DND-41 (cell line): ENCODE measurements at regions not wholly inside any gene's neighbourhood (a gene's known extent, or its start where the extent isn't known, plus 50 kb on each side); places are given as distances from the start of the nearest gene placed in this dataset.

Experiments
- ATAC-seq: fragments of 200-7000 bp; cut with Tn5 transposase; 3 replicates; pipeline ENCODE4 v1.9.1; 2021; ENCODE audit warnings: low read depth; ENCODE audit not compliant: insufficient read depth
- DNase-seq: peaks from one replicate; pipeline ENCODE4 v3.0.0-alpha.2; 2020
- H2AFZ ChIP-seq: 2 replicates; pipeline ENCODE4 v1.6.0; 2012; ENCODE audit warnings: low read depth, low read length
- H3K27ac ChIP-seq: 2 replicates; pipeline ENCODE4 v1.5.1; 2012; ENCODE audit warnings: low read length, inconsistent platforms
- H3K27me3 ChIP-seq: fragments of 200-600 bp; sonication (generic); 2 replicates; pipeline ENCODE4 v1.6.0; 2012; ENCODE audit warnings: low read length, mild to moderate bottlenecking, inconsistent platforms; ENCODE audit not compliant: insufficient read depth, poor library complexity
- H3K36me3 ChIP-seq: 2 replicates; pipeline ENCODE4 v1.5.1; 2012; ENCODE audit warnings: low read length, inconsistent platforms; ENCODE audit not compliant: insufficient read depth
- H3K4me1 ChIP-seq: 2 replicates; pipeline ENCODE4 v1.5.1; 2012; ENCODE audit warnings: mild to moderate bottlenecking, low read length; ENCODE audit not compliant: insufficient read depth
- H3K4me2 ChIP-seq: 2 replicates; pipeline ENCODE4 v1.6.0; 2012; ENCODE audit warnings: mild to moderate bottlenecking, moderate library complexity, low read length, inconsistent platforms; ENCODE audit not compliant: insufficient read depth
- H3K4me3 ChIP-seq, 2 experiments: fragments of 200-600 bp in 1 of 2; shearing (Covaris generic) in 1 of 2; 2 replicates each; pipeline ENCODE4 v1.5.1; 2012 to 2016; ENCODE audit warnings: inconsistent platforms in 2 of 2, low read length in 2 of 2, mild to moderate bottlenecking in 2 of 2, low read depth in 1 of 2, moderate library complexity in 1 of 2
- H3K79me2 ChIP-seq: 2 replicates; pipeline ENCODE4 v1.6.0; 2012; ENCODE audit warnings: low read length, inconsistent platforms; ENCODE audit not compliant: insufficient read depth
- H3K9ac ChIP-seq: 2 replicates; pipeline ENCODE4 v1.6.0; 2012; ENCODE audit warnings: low read depth, mild to moderate bottlenecking, inconsistent platforms, low read length, moderate library complexity
- H3K9me3 ChIP-seq: 2 replicates; pipeline ENCODE4 v1.5.1; 2012; ENCODE audit warnings: low read length, moderate library complexity, mild to moderate bottlenecking, inconsistent platforms; ENCODE audit not compliant: insufficient read depth, severe bottlenecking
- H4K20me1 ChIP-seq: 2 replicates; pipeline ENCODE4 v1.6.0; 2012; ENCODE audit warnings: low read length; ENCODE audit not compliant: insufficient read depth
- EZH2 ChIP-seq: IDR thresholded peaks from 3 replicates; pipeline ENCODE4 v1.6.1; 2012; ENCODE audit warnings: borderline replicate concordance, low read depth, mild to moderate bottlenecking, moderate library complexity, low read length, inconsistent platforms; ENCODE audit not compliant: severe bottlenecking
- TF ChIP-seq, protein P1 (sequence below): IDR thresholded peaks from 2 replicates; pipeline ENCODE4 v1.5.1; 2012; ENCODE audit warnings: borderline replicate concordance, low read length, moderate library complexity, mild to moderate bottlenecking; ENCODE audit not compliant: poor library complexity, severe bottlenecking; ENCODE audit errors: extremely low read depth

DNA sequence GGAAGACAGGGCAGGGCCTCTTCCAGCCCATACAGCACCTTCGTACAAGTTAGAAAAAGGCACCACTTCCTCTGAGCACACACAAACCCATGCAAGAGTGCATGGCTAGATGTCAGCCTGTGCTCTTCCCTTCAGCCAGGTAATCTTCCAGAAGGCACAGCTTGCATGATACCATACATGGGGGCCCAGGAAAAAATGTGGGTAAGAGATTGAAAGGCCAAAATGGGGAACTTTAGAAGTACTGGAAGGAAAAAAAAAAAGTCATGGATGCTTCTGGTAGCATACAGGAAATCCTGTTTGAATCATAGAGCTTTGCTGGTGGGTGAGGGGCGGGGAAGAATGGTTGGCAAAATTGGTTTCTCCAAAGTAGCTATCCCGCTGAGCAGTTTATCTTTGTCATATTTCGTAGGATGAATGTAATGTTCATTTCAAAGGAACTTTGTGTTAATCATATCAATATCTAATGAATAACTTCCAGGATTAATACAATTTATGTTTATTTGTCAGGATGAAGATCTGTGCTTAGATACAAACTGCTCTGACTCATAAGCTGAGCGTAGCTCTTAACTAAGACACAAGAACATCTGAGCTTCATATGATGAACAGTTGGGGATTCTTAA is 78.2 kb upstream of the MAP3K1 start:
- Histone ChIP-seq H3K27ac (no peak overlapping the region), H3K9ac (no peak overlapping the region), H4K20me1 (no peaks in the 10 kb centered on the region), H2AFZ (no peak overlapping the region), H3K27me3 (no peaks in the 10 kb centered on the region), H3K4me1 (peaks cover 6% of the 10 kb centered on the region), H3K4me3 (no peak overlapping the region), H3K36me3 (no peaks in the 10 kb centered on the region), H3K9me3 (no peaks in the 10 kb centered on the region), H3K79me2 (no peaks in the 10 kb centered on the region), H3K4me2 (no peak overlapping the region)
- DNase-seq, result no peak
- ATAC-seq, result no peak
- no peak for TF ChIP-seq EZH2
- TF ChIP-seq, protein P1, sequence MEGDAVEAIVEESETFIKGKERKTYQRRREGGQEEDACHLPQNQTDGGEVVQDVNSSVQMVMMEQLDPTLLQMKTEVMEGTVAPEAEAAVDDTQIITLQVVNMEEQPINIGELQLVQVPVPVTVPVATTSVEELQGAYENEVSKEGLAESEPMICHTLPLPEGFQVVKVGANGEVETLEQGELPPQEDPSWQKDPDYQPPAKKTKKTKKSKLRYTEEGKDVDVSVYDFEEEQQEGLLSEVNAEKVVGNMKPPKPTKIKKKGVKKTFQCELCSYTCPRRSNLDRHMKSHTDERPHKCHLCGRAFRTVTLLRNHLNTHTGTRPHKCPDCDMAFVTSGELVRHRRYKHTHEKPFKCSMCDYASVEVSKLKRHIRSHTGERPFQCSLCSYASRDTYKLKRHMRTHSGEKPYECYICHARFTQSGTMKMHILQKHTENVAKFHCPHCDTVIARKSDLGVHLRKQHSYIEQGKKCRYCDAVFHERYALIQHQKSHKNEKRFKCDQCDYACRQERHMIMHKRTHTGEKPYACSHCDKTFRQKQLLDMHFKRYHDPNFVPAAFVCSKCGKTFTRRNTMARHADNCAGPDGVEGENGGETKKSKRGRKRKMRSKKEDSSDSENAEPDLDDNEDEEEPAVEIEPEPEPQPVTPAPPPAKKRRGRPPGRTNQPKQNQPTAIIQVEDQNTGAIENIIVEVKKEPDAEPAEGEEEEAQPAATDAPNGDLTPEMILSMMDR, result no peak

DNA sequence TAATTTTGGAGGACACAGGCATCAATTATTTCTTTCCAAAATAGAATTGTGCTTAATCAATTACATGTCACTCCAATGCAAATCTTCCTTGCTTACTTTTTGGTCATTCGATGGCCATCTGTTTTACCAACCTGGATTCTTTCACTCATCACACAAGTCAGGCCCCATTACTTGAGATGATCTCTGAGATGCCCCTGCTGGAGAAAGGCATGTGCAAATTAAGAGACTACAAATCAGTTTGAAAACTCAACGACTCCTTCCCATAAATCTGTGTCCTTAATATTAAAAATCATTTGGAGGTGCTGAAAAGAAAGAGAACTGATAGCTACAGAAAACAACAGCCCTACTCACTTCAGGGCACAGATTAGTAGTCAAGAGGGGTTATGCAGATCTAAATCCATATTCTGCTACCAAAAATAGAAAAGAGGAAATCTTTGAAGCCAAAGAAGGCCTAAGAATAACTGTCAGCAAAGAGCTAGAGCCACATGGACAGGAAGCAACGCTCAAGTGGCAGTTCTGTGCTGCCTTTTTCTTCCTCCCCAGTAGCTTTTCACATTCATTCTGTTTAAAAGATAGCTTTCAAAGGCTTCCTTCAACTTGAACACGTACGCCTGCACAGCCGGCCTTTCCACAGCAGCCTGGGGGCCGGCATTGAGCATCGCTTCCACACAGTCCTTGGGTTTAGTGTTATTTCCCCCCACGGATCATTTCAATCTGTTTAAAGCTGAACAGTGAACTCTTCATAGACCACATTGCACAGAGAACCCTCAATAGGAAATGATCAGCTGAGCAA is 79.3 kb upstream of the MAP3K1 start:
- no peak for TF ChIP-seq EZH2
- TF ChIP-seq, protein P1, result no peak
- Histone ChIP-seq H3K9me3 (no peaks in the 10 kb centered on the region), H3K27me3 (no peaks in the 10 kb centered on the region), H3K79me2 (no peaks in the 10 kb centered on the region), H3K4me2 (no peak overlapping the region), H3K4me3 (no peak overlapping the region), H3K27ac (no peak overlapping the region), H3K36me3 (no peaks in the 10 kb centered on the region), H2AFZ (no peak overlapping the region), H3K4me1 (peaks cover 6% of the 10 kb centered on the region), H3K9ac (no peak overlapping the region), H4K20me1 (no peaks in the 10 kb centered on the region)
- no peak for DNase-seq
- no peak for ATAC-seq

DNA sequence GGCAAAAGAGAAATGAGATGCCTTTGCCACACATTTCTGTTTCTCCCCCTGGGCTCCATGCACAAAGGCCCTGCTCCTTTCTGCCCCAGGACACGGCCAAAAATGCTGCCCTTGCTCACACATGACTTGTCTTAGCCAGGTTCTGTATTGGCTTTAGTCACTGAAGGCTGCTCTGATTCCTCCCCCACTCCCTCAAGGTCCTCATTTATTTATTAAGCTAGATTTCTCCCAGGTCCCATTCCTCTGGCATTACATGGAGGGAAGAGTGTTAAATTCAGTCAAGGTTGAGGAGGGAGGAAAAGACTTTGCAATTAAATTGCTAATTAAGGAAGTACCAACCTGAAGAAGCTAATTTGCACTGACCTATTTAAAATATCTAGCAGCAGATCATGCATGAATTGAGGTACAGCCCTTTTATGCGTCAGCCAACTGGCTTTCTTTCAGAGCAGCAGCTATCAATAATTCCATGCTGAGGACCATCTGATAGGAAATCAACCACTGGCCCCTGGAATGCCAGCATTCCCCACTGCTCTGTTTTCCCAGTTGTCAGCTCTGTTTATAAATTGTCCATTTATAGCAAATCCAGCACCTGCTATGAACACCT is 81.2 kb upstream of the MAP3K1 start:
- no peaks in the 10 kb centered on the region for H4K20me1 ChIP-seq
- ATAC-seq, result no peak
- H3K4me3 ChIP-seq, result no peak overlapping the region
- H3K27ac ChIP-seq, result no peak overlapping the region
- no peak for TF ChIP-seq EZH2
- TF ChIP-seq, protein P1, result no peak
- no peaks in the 10 kb centered on the region for H3K79me2 ChIP-seq
- no peak for DNase-seq
- no peaks in the 10 kb centered on the region for H3K27me3 ChIP-seq
- no peaks in the 10 kb centered on the region for H3K36me3 ChIP-seq
- H3K4me1 ChIP-seq, result peaks cover 6% of the 10 kb centered on the region
- H3K9ac ChIP-seq, result no peak overlapping the region
- no peak overlapping the region for H3K4me2 ChIP-seq
- no peaks in the 10 kb centered on the region for H3K9me3 ChIP-seq
- H2AFZ ChIP-seq, result no peak overlapping the region
